Mucosa of descending colon (tissue), 3 donors: ENCODE measurements at regions not wholly inside any gene's neighbourhood (a gene's known extent, or its start where the extent isn't known, plus 50 kb on each side); places are given as distances from the start of the nearest gene placed in this dataset.

Experiments used
- ATAC-seq: fragments of 200-7000 bp; cut with Tn5 transposase; one replicate; pipeline ENCODE4 v1.9.1; 2020; ENCODE audit warnings: mild to moderate bottlenecking, moderate library complexity
- DNase-seq, 3 donors: peaks; one replicate each; pipeline ENCODE4 v3.0.0-alpha.2; 2020
- H3K36me3 ChIP-seq: fragments of 200-600 bp; one replicate; pipeline ENCODE4 v1.8.0; 2021; ENCODE audit warnings: low read depth, mild to moderate bottlenecking
- H3K4me1 ChIP-seq: fragments of 200-600 bp; one replicate; pipeline ENCODE4 v1.8.0; 2021; ENCODE audit warnings: low read depth, mild to moderate bottlenecking
- H3K4me3 ChIP-seq: fragments of 200-600 bp; one replicate; pipeline ENCODE4 v1.8.0; 2021; ENCODE audit warnings: mild to moderate bottlenecking
- H3K9me3 ChIP-seq: fragments of 200-600 bp; one replicate; pipeline ENCODE4 v1.8.0; 2021; ENCODE audit warnings: mild to moderate bottlenecking
- intact Hi-C, 2 donors: fragments of 100-400 bp; cut with DNase I in 1 of 2; cut with micrococcal nuclease in 1 of 2; formaldehyde crosslinking; loops; one replicate each; pipeline versions ENCODE4 v1.11.0 to v1.11.1; 2022; cut with DNase I, micrococcal nuclease
- TF ChIP-seq, protein P1 (sequence below): fragments of 200-600 bp; IDR thresholded peaks from one replicate; pipeline ENCODE4 v1.8.0; 2022; ENCODE audit warnings: antibody characterized with exemption, mild to moderate bottlenecking
- donor health status: DM: no; HTN: no; CAD: no; lungs with moderate emphysema.
- donor health status: DM: no; HTN: no; CAD: no.
- donor health status: DM: no; HTN: yes; CAD: no.

DNA sequence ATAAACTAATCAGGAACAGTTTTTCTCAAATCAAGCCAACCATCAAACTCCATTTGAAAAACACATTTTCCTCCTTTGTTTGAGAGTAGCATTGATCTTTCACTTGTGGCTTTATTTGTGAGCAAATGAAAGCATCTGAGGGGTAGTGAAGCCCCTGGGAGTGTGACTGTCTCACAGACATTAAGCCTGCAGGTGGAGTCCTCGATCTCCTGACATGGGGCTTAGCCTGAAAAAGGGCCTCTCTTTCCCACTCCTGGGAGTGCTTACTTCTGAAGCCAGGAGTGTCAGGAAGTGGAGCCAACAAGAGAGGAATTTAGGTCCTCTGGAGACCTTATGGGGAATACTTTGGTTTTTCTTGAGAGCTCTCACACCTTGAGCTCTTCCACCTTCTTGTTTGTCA is 158.2 kb upstream of the SFRP2 start:
- Histone ChIP-seq H3K9me3 (peaks cover 8% of the 10 kb centered on the region), H3K4me3 (no peak overlapping the region), H3K36me3 (no peaks in the 10 kb centered on the region), H3K4me1 (peaks cover 3% of the 10 kb centered on the region)
- TF ChIP-seq, protein P1, sequence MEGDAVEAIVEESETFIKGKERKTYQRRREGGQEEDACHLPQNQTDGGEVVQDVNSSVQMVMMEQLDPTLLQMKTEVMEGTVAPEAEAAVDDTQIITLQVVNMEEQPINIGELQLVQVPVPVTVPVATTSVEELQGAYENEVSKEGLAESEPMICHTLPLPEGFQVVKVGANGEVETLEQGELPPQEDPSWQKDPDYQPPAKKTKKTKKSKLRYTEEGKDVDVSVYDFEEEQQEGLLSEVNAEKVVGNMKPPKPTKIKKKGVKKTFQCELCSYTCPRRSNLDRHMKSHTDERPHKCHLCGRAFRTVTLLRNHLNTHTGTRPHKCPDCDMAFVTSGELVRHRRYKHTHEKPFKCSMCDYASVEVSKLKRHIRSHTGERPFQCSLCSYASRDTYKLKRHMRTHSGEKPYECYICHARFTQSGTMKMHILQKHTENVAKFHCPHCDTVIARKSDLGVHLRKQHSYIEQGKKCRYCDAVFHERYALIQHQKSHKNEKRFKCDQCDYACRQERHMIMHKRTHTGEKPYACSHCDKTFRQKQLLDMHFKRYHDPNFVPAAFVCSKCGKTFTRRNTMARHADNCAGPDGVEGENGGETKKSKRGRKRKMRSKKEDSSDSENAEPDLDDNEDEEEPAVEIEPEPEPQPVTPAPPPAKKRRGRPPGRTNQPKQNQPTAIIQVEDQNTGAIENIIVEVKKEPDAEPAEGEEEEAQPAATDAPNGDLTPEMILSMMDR: no peak
- intact Hi-C loops: no loop called here
- no peak for DNase-seq
- no peak for ATAC-seq

- intact Hi-C loops: no loop called here
- ATAC-seq: no peak
- TF ChIP-seq, protein P1: no peak
These were observed 156.8 kb upstream of the SFRP2 start for GRCh38 chr4:153945704-153946103.

DNA sequence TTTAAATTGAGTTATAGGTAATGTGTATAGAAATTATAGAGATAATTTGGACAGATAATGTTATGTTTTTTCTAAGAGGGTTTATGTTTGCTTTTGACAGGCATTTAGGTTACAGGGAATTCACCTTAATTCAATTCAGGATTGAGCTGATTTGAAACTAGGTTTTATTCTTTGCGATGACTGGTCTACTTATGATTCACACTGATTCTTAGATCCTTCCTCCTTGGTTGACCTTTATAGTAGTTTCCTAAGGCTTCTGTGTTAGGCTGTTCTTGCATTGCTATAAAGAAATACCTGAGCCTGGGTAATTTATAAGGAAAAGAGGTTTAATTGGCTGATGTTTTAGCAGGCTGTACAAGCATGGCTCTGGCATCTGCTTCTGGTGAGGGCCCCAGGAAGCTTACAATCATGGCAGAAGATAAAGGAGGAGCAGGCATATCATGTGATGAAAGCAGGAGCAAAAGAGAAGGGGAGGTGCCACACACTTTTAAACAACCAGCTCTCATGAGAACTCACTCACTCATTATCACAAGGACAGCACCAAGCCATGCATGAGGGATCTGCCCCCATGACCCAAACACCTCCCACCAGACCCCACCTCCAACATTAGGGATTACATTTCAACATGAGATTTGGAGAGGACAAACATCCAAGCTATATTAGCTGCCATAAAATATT is 155.0 kb upstream of the SFRP2 start:
- intact Hi-C loops: no loop called here
- no peaks in the 10 kb centered on the region for H3K4me1 ChIP-seq
- no peak for DNase-seq
- TF ChIP-seq, protein P1: no peak
- no peak overlapping the region for H3K4me3 ChIP-seq
- H3K36me3 ChIP-seq: no peaks in the 10 kb centered on the region
- H3K9me3 ChIP-seq: peaks cover 8% of the 10 kb centered on the region
- ATAC-seq: no peak

More at GRCh38 chr4:153945704-153946103, 156.8 kb upstream of the SFRP2 start:
- Histone ChIP-seq H3K4me1 (peaks cover 3% of the 10 kb centered on the region), H3K36me3 (no peaks in the 10 kb centered on the region), H3K4me3 (no peak overlapping the region), H3K9me3 (peaks cover 8% of the 10 kb centered on the region)
- no peak for DNase-seq

- no peak for ATAC-seq
- TF ChIP-seq, protein P1: no peak
- no peak for DNase-seq
- intact Hi-C loops: no loop called here
- Histone ChIP-seq H3K4me3 (no peak overlapping the region), H3K9me3 (peaks cover 5% of the 10 kb centered on the region), H3K4me1 (no peaks in the 10 kb centered on the region), H3K36me3 (no peaks in the 10 kb centered on the region)
These were observed 152.0 kb upstream of the SFRP2 start for GRCh38 chr4:153940916-153941315.

DNA sequence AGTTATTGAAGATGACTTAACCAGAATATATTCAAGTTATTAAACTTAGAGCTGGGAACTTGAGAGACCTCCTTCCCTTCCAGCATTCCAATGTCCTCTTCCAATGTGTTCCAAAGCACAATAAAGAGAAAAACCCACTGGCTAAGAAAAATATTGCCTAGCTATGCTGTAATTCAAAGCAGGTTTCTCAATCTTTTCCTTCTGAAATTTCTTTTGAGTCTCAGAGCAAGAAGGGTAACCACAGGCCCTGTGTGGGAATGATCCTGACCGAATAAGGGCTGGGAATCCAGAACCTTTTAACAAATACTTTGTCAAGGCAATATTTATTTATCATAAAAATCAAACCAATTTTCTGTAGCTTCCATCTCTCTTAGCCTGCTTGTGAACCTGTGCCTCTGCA is 150.7 kb upstream of the SFRP2 start:
- TF ChIP-seq, protein P1: no peak
- intact Hi-C loops: no loop called here
- ATAC-seq (no peak), DNase-seq (no peak)
- Histone ChIP-seq H3K9me3 (no peaks in the 10 kb centered on the region), H3K36me3 (no peaks in the 10 kb centered on the region), H3K4me3 (no peak overlapping the region), H3K4me1 (no peaks in the 10 kb centered on the region)

GRCh38 chr4:153938994-153939393 is 150.1 kb upstream of the SFRP2 start:
- H3K4me1 ChIP-seq: no peaks in the 10 kb centered on the region
- DNase-seq (no peak), ATAC-seq (no peak)
- intact Hi-C loops: no loop called here
- TF ChIP-seq, protein P1: no peak
- H3K36me3 ChIP-seq: no peaks in the 10 kb centered on the region
- H3K9me3 ChIP-seq: no peaks in the 10 kb centered on the region
- no peak overlapping the region for H3K4me3 ChIP-seq
